Dermis microvascular lymphatic vessel endothelial cell (primary cell): ENCODE measurements at regions not wholly inside any gene's neighbourhood (a gene's known extent, or its start where the extent isn't known, plus 50 kb on each side); places are given as distances from the start of the nearest gene placed in this dataset.
"Not testable (repeated sequence)": the region's sequence is repeated elsewhere in the genome, so short reads cannot be mapped to it uniquely, and the experiment has no call there.

Experiments
- DNase-seq, 2 donors: peaks; one replicate each; pipeline versions ENCODE4 v3.0.0 to v3.0.0-alpha.2; 2010; ENCODE audit warnings: low read depth in 2 of 2

DNA sequence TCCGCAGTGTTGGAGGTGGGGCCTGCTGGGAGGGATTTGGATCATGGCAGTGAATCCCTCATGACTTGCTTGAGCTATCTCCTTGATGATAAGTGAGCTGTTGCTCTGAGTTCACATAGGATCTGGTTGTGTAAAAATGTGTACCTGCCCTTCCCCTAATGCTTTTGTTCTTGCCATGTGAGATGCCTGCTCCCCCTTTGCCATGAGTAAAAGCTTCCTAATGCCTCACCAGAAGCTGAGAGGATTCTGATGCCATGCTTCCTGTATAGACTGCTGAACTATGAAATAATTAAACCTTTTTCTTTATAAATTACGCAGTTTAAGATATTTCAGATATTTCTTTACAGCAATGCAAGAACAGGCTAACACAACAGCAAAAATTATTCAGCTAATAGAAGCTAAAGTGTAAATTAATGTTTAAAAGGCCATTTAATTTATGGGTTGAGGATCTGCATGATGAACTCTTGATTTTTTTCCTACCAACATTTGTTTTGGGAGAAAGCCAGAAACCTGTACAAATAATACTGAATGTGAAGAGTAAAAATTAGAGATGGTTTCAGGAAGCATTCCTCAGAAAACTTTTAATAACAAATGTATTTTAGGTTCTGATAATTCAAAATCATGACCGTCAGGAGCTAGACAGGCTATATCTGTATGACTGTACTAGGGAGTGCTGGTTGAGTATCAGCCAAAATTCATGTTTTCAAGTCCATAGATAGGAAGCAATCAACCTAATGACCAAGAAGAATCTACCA is 177.5 kb upstream of the GRIA4 start:
- DNase-seq: peak; percentile 83 to 87

DNA sequence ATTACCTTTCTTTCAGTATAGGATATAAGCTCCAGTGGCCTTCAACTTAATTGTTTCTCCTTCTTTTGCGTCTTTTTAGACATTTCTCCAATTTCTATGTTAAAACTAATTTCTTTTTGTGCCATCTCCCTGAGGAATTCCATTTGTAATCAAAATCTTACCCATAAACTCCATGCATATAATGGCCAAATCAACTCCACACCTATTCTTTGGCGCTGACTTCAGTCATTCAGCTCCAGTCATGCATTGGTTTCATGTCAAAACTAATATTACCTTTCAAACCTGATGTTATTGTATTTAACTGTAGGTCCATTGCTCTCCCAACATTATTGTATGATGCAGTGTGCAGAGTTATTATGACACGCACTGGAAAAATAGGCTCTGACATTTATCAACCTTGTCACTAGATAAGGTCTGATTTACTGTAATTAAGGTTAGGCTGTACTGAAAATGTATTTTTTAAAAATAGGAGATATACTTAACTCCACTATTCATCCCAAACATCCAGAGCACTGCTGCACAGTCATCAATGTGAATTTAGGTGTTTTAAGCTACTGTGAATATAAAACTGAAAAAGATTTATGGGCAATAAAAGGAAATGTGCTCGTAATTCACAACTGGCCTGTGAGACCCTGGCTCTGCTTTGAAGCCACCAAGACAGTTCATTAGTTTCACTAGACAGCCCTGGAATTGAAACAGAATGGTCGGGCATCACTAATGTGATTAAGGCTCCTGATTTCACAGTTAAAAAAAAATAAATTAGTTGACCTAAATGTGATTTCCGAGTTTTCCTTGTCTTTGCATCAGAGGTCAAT is 180.6 kb upstream of the GRIA4 start:
- no peak for DNase-seq

DNA sequence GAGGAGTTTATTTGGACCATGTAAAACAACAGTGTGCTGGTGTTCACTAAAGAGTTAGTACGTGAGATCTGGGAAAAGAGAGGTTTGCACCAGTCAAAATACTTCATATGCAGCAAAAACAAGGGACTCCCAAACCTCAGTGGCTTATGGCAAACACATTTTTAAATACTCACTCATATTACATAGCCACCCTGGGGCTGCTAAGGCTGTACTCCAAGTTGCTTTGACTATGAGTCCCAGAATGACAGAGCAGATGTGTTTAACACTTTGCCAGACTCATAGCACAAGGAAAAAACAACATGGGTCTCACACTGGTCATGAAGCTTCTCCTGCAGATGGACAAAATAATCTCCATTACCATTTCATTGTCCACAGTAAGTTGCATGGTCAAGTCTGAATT is 202.8 kb upstream of the GRIA4 start:
- DNase-seq: no peak

DNA sequence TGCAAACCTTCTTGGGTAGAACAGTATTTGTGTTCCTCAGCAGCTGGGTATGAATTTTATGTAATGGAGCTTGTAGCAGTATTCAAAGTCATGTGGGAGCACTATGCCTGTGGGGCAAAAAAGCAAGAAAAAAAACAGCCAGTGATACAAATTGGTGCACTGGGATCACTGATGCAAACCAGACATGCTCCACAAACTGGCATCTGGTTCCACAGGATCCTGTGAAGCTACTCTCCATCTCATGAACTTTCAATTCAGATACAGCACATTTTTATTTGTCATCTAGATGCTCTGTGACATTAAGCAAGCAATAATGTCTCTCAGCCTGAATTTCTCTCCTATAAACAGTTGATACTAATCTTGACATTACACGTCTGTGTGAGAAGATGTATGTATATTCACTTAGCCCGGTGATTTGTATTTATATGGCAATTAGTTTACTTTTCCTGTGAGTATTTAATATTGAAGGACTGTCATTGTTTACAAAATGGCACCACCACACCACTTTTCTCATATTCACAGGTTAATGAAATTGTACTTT is 208.5 kb upstream of the GRIA4 start:
- DNase-seq: no peak

DNA sequence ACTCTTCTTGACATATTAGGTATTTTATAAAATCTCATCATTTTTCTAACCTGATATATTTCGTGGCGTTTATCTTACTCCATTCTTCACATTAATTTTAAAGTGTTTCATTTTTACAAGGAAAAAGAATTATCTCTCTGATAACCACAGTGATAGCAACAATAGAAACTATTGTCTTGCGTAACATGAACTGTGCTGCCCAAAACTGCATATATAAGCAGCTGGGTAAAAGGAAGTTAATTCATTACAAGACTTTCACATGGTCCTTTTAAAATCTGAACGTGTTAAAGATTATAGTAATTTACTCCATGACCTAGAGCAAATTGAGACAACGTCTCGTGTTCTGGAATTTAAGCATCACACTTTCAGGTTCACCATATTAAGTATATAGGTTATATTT is 210.4 kb upstream of the GRIA4 start:
- no peak for DNase-seq

DNA sequence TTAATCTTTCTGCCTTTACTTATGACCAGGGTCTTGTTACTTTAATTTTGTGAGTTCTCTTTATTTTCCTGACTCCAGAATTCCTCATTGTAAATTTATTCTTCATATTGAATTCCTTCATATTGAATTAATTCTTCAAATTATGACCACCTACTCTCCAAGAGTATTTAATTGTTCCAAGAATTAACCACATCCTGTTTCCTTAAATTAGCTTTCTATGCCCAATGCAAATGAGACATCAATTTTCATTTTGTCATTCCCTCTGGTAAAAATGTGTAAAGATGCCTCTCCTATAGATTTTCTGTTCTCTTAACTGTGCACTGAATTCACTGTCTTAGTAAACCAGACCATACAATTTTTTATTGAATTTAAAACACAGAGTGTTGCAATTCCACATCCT is 211.2 kb upstream of the GRIA4 start:
- no peak for DNase-seq

DNA sequence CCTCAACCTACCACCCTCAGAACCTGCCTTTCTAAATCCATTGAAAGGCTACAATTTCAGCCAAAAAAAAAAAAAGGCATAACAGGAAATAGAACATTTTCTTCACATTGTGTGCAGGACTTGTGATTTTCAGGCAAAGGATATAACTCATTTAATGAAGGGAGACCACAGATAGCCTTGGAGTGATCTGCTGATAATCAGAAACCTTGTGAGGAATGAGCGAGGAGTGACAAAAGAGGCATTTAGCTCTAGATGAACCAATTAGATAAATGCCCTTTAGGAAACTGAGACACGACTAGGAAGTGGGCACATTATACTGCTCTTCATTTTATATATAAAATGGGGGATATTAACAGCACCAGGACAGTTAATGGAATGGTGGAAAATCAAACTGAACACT is 216.5 kb upstream of the GRIA4 start:
- DNase-seq: peak in 1 of 2 donors; percentile 11

DNA sequence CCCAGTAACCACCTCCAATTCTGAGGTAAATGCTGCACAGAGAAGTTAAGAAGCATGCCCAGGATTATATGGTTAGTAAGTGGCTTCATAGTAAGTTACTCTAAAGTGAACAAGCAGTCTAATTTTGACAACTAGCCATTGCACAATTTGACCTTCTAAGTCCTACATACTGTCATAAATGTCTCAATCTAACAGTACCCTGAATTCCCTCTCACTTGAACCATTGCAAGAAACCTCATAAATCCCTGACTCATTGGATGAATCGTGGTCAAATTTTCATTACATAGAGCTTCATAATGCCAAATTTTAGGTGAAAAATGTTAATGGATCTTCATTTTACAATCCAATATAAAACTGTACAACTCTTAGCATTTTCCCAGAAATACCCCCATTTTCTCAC is 217.3 kb upstream of the GRIA4 start:
- no peak for DNase-seq

DNA sequence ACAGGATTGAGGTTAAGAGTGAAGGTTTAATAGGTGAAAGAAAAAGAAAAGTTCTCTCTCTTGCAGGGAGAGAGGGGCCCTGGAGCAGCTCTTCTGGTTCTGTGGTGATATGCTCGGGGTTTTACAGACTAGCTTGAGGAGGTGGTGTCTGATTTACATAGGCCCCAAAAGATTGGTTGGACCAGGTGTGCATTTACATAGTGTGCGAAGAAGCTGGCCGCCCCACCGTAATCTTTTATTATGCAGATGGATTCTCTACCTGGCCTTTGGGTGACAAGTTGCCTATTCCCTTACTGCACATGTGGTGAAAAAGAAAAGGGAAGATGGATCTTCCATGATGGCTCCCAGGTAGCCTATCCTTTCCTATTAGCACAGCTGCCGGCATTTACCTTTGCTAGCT is 219.9 kb upstream of the GRIA4 start:
- no peak for DNase-seq

DNA sequence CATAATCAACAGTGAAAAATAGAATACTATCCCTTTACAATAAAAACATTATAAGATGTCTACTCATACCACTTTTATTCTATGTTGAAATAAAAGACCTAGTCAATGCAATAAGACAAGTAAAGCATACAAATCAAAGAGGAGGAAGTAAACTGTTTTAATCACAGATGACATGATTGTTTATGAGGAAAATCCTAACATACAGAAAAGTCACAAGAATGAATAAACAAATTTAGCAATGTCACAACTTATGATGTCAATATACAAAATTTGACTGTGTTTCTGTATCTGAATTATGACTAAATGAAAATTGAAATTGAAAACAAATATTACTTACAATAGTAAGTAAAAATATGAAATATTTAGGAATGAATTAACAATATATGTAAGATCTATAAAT is 221.9 kb upstream of the GRIA4 start:
- DNase-seq: no peak

DNA sequence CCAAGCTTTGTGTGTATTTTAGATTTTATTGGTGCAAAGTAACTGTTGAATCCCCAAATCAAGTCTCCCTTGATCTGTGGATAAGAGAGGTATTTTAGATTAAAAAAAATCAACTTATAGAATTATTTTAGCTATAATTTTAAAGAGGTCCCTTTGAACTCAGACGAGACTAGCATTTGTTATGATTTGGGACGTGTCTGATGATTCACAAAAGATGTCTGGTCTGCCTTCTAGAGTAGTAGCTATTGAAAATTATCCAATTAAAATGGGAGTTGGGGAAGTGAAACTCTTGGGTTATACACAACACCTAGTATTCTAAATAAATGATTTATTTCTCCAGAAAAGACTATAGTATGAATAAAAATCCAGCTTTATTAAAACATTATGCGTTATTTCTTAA is 227.9 kb upstream of the GRIA4 start:
- DNase-seq: no peak

DNA sequence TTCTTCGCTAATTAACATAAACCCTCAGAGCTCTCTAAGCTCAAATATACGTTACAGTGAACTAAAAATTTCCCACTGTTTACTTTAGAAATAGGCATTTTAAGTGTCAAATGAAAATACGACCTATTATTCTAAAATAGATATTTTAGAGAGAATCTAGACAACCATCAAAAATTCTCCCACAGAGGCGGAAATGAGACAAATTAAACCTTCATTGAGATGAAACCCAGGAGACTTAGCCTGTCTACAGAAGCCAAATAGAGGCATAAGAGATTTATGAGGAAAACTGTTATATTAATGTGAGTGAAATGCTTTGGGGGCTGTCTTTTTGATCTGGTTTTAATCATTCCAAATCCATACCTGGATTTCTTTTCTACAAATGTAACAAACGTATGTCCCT is 232.0 kb upstream of the GRIA4 start:
- DNase-seq: no peak

DNA sequence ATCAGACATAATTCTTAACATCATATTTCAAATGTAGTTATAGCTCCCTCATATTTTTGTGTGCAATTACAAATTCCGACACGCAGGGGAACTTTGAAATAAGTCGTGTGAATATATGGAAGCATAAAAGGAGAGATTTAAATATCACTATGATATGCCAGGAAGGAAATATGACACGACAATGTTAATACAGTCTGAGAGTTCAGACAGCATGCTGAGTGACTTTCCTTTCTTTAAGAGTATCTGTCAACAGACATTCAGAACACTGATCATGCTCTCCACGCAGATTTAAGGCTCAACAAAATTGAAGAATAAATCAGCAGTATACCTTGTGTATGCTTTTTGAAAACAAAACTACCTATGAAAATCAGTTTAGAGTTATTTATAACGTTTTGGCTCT is 232.6 kb upstream of the CARD18 start:
- DNase-seq: peak in 1 of 2 donors; percentile 58

DNA sequence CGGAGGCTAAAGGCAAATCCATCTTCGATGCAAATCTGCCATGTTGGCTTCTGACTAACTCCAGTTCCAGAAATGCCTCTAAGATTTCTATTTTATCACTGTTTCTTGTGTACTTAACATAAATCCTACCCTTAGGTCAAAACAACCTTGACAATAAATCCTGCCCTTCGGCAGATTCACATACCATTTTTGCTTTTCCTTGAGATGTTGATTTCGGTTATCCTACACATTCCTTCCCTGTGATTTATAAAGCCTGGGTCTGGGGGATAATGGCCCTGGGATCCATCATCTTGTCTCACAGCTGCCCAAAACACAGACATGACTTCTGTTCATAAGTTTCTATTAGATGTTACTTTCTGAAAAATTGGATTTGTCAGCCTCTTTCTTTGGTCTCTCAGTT is 231.7 kb upstream of the CARD18 start:
- no peak for DNase-seq

DNA sequence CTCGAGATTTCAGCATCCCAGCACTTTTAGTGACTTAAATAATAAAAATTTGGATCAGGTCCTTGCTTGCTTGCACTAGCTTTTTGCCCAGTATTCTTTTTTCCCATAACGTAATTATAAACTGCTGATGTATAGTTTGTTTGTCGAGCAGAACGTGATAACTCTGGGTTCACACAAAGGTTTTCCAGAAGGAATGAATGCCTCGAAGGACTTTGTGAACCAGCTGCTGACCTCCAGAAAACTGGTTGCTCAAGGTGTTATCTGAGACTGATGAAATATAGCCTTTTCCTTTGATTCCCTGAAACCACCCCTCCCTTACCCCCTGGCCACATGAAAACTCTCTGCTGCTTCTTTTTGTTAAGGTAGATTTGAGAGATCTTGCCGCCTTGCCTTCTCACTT is 229.1 kb upstream of the CARD18 start:
- no peak for DNase-seq

DNA sequence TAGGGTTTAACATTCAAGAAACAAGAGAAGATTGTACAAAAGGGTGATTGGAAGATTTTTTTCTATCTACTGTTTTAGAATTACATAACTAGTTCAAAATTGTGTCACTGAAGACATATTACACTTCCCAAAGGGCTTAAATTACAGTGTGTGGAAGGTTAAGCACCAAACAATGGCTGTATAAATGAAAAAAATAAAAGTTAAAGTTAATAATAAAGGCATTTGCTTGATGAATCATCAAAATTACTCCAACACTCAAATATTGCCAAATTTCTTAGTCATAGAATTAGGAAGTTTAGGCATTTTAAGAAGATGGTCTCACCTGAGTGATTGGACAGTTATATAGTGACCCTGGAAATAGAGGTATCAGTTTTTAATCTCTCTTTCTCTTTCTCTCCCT is 227.6 kb upstream of the CARD18 start:
- DNase-seq: no peak

DNA sequence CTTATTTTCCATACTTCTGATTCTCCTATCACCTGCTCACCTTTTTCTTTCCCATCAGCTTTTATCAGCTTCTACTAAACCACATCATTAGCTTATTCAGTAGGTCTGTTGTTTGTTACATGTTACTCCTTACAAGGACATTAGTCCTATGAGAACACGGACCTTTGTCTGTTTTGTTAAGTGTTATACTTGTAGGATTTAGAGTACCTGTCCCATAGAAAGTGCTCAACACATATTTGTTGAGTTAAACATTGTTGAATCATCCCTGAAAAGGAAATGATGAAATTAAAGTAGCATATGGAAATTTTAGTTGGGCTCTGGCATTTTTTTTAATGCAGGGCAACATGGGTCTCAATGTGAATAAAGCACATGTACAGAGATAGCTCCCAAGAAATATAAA is 222.1 kb upstream of the CARD18 start:
- no peak for DNase-seq

DNA sequence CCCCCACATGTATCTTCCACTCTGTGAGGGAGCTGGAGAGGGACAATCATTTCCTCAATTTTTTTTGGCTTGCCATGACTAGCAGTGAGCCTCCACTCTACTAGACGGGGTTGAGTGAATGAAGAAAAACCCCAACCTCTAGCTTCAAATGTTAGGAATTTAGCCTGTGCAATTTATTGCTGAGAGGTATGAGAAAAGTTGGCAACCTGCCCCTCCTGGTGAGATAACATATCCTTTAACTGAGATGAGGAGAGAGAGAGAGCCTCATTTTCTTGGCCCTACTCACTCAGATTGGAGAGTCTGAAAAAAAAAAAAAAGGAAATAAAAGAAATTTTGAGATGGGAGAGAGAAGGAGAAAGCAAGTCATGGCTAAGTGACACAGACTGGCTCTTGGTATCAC is 218.2 kb upstream of the CARD18 start:
- DNase-seq: no peak

DNA sequence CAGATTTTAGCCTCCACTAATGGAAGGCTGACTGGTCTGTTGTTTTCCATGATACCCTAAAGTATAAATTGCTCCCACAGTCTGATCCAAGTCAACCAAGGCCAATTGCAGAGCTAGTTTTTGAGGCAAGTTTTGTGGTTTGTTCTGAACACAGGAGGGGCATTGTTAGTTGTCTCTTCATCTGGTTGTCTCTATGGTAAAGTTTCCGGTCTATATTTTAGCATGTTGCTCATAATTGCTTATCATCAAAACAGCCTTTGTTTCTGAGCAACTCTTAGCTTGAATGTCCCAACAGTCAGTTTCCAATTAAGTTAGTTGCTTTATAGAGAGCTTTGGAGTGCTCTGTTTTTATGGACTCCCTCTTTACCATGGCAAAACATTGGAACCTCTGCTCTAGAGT is 217.6 kb upstream of the CARD18 start:
- no peak for DNase-seq

DNA sequence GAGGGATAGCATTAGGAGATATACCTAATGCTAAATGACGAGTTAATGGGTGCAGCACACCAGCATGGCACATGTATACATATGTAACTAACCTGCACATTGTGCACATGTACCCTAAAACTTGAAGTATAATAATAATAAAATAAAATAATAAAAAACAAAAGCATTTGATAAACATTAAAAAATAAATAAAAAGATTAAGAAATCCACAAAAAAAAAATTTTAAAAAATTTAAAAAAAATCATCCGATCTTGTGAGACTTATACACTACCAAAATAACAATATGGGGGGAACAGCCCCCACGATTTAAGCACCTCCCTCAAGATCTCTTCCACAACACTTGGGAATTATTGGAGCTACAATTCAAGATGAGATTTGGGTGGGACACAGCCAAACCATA is 210.3 kb upstream of the CARD18 start:
- DNase-seq: not testable (repeated sequence)

DNA sequence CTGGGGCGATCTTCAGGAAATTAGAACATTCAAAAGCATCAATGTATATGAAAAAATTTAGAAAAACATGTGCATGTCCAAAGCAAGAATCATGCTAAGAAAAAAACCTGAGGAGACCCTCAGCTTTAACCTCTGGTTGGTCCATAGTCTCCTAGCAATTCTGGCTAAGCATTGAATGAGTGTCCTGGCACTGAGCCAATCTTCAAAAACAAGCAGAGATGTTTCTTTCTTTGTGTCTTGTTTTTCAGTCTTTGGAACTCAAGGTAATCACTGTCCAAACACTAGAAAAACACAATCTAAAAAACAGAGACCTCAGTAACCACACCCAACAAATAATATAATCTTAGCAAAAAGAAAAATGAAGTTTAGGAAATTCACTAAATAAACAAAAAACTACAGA is 205.4 kb upstream of the CARD18 start:
- peak; percentile 1 to 19 for DNase-seq

DNA sequence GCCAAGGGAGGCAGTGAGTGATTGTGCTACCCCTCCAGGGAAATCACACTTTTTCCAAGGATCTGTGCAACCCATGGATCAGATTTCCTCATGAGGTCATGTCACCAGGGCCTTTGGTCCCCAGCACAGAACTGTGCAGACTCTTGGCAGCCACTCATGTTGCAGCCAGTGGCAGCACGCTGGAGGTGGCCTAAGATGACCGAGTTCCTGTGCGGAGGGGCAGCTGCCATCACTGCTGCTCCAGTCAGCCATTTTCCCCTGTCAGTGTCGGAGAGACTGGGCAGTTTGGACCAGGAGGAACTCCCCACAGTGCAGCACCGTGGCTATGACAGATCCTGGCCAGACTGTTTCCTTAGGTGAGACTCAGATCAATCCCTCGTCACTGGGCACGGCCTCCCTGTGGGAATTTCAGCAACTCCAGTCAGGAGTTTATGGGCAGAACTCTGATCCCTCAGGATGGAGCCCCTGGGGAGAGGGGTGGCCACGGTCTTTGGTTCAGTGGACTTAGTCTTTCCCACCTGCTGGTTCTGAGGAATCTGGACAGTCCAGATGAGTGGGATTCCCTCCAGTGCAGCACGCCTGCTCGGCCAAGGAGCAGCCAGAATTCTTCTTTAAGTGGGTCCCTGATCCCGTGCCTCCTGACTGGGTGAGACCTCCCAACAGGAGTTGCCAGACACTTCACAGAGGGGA is 194.6 kb upstream of the CARD18 start:
- no peak for DNase-seq
